HG03469 (cell line): ENCODE measurements at regions not wholly inside any gene's neighbourhood (a gene's known extent, or its start where the extent isn't known, plus 50 kb on each side); places are given as distances from the start of the nearest gene placed in this dataset.
"Not testable (repeated sequence)": the region's sequence is repeated elsewhere in the genome, so short reads cannot be mapped to it uniquely, and the experiment has no call there.

Experiments used
- ATAC-seq: cut with Tn5 transposase; IDR thresholded peaks from one replicate; pipeline ENCODE4 v1.9.1; 2021; ENCODE audit warnings: mild to moderate bottlenecking, moderate library complexity, moderate number of reproducible peaks; ENCODE audit not compliant: unreplicated experiment

GRCh38 chr2:166647935-166648334, 153.9 kb upstream of the SCN7A start:
- ATAC-seq, result no peak

GRCh38 chr2:166643980-166644379, 149.9 kb upstream of the SCN7A start:
- ATAC-seq, result no peak

- not testable (repeated sequence) for ATAC-seq
Measured at GRCh38 chr2:166641516-166641915, 147.5 kb upstream of the SCN7A start.

- ATAC-seq, result no peak
Measured at GRCh38 chr2:166637051-166637450, 143.0 kb upstream of the SCN7A start.

- ATAC-seq, result no peak
Measured at GRCh38 chr2:166634706-166635105, 140.7 kb upstream of the SCN7A start.

GRCh38 chr2:166632616-166633015, 138.6 kb upstream of the SCN7A start:
- no peak for ATAC-seq

- no peak for ATAC-seq
Measured at GRCh38 chr2:166628478-166629136, 134.6 kb upstream of the SCN7A start.

GRCh38 chr2:166627893-166628292, 133.8 kb upstream of the SCN7A start:
- ATAC-seq, result no peak

- no peak for ATAC-seq
Measured at GRCh38 chr2:166625670-166626069, 131.6 kb upstream of the SCN7A start.

- no peak for ATAC-seq
Measured at GRCh38 chr2:166614503-166614902, 120.5 kb upstream of the SCN7A start.

- no peak for ATAC-seq
Measured at GRCh38 chr2:166614029-166614428, 120.0 kb upstream of the SCN7A start.

GRCh38 chr2:166613226-166613625, 119.2 kb upstream of the SCN7A start:
- no peak for ATAC-seq

- no peak for ATAC-seq
Measured at GRCh38 chr2:166612214-166612613, 118.2 kb upstream of the SCN7A start.

- ATAC-seq, result no peak
Measured at GRCh38 chr2:166610913-166611305, 116.9 kb upstream of the SCN7A start.

- ATAC-seq, result no peak
Measured at GRCh38 chr2:166610180-166610912, 116.3 kb upstream of the SCN7A start.

GRCh38 chr2:166609183-166609959, 115.3 kb upstream of the SCN7A start:
- no peak for ATAC-seq

GRCh38 chr2:166607880-166608279, 113.8 kb upstream of the SCN7A start:
- ATAC-seq, result no peak

- no peak for ATAC-seq
Measured at GRCh38 chr2:166593403-166593802, 99.4 kb upstream of the SCN7A start.

GRCh38 chr2:166592750-166593149, 98.7 kb upstream of the SCN7A start:
- ATAC-seq, result no peak

GRCh38 chr2:166591226-166591625, 97.2 kb upstream of the SCN7A start:
- ATAC-seq, result no peak

- ATAC-seq, result no peak
Measured at GRCh38 chr2:166573391-166573790, 79.3 kb upstream of the SCN7A start.

GRCh38 chr2:166572937-166573336, 78.9 kb upstream of the SCN7A start:
- ATAC-seq, result no peak
